ENCODE measurements at regions not wholly inside any gene's neighbourhood (a gene's known extent, or its start where the extent isn't known, plus 50 kb on each side); places are given as distances from the start of the nearest gene placed in this dataset.

DNA sequence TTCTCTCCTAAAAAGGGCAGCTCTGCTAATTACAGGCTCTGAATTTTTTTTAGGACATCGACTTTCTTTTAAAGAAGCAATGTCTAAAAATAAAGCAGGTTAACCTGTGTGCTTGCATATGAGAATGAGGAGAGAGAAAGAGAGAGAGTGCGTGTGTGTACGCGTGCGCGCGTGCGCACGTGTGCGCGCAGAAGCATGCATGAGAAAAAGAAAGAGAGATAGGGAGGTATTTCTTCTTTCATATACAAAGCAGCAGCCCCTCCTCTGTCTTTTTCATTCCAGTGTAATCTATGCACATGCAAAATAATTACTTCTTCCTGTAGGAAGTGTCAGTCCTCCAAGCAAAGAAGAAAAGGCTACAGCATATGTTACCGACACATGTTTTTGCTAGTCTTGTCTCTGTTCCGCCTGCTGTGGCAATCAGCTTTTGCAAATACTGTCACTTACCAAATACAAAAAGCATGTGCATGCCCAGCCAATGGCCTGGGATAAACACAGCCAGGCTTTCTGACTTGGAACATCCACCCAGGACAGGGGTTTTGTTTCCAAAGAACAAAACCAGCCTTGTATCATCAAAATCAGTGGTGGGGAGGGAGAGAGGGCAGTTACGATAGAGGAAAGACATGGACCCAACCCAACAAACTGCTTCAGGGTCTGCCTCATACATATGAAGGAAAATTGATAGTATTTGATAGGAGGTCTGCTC, 252.3 kb upstream of the SLC24A2 start:
- DNase-seq (ENCODE audit: extremely low read depth in 1 of 4, low spot score in 3 of 4): no peak
- Histone ChIP-seq H3K4me3 (no peak overlapping the region), H2AFZ (ENCODE audit: low read depth, low read length) (no peak overlapping the region), H3K79me2 (ENCODE audit: control insufficient read depth, insufficient read depth, low read length) (no peaks in the 10 kb centered on the region), H4K20me1 (replicated peaks; ENCODE audit: control insufficient read depth, insufficient read depth, low read length) (no peaks in the 10 kb centered on the region), H3K9me3 (replicated peaks; ENCODE audit: control insufficient read depth, insufficient read depth, low read depth, low read length) (no peaks in the 10 kb centered on the region), H3K27me3 (ENCODE audit: control insufficient read depth in 2 of 2, insufficient read depth in 2 of 2, low read length in 2 of 2) (no peaks in the 10 kb centered on the region), H3K36me3 (ENCODE audit: control insufficient read depth, insufficient read depth, low read length) (no peaks in the 10 kb centered on the region), H3K27ac (ENCODE audit: extremely low read depth, low read depth, low read length) (no peak overlapping the region), H3K4me2 (ENCODE audit: insufficient read depth, low read length) (no peak overlapping the region), H3K9ac (ENCODE audit: insufficient read depth in 1 of 2, low read depth in 2 of 2, low read length in 2 of 2) (no peak overlapping the region), H3K4me1 (replicated peaks in 1 of 2; ENCODE audit: control insufficient read depth in 2 of 2, insufficient read depth in 2 of 2, low read length in 2 of 2) (no peaks in the 10 kb centered on the region), H3K9me1 (ENCODE audit: control insufficient read depth, insufficient read depth, low read length) (no peaks in the 10 kb centered on the region)
- CTCF ChIA-PET (ENCODE audit: low intra/inter-chr PET ratio): no interaction called here
- 0% methylated on average over 4 of the region's 14 CpGs for WGBS (ENCODE audit: insufficient coverage, low coverage, missing lambda C conversion rate)
- BruUV-seq (replicated peaks): no TSS peak
- ATAC-seq: no peak
- in situ Hi-C loops (cut with MboI): no loop called here
- FAIRE-seq: no peak
- no peak for TF ChIP-seq KLF1 (tag; IDR thresholded peaks at IDR 0.05)
- POLR2A ChIA-PET: no interaction called here
- intact Hi-C loops (cut with micrococcal nuclease): no loop called here

DNA sequence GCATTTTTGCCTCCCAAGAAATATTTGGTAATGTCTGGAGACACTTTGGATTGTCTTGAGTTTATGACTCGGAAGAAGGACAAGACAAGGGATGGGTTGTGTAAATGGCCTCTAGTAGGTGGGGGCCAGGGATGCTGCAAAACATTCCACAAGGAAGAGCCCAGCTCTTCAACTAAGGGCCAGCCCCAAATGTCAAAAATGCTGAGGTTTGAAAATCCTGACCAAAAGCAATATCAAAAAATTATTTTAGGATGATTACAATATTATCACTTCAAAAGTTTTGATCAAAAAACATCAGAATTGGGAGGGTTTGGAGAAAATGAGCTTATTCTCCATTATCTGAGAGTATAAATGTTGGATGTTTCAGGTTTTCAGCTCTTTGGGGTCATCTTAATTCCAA, 248.9 kb upstream of the SLC24A2 start:
- Histone ChIP-seq H3K4me1 (replicated peaks in 1 of 2; ENCODE audit: control insufficient read depth in 2 of 2, insufficient read depth in 2 of 2, low read length in 2 of 2) (no peaks in the 10 kb centered on the region), H3K9me1 (ENCODE audit: control insufficient read depth, insufficient read depth, low read length) (no peaks in the 10 kb centered on the region), H3K4me3 (no peak overlapping the region), H3K9me3 (replicated peaks; ENCODE audit: control insufficient read depth, insufficient read depth, low read depth, low read length) (no peaks in the 10 kb centered on the region), H2AFZ (ENCODE audit: low read depth, low read length) (no peak overlapping the region), H3K4me2 (ENCODE audit: insufficient read depth, low read length) (no peak overlapping the region), H3K79me2 (ENCODE audit: control insufficient read depth, insufficient read depth, low read length) (no peaks in the 10 kb centered on the region), H3K9ac (ENCODE audit: insufficient read depth in 1 of 2, low read depth in 2 of 2, low read length in 2 of 2) (no peak overlapping the region), H4K20me1 (replicated peaks; ENCODE audit: control insufficient read depth, insufficient read depth, low read length) (no peaks in the 10 kb centered on the region), H3K27me3 (ENCODE audit: control insufficient read depth in 2 of 2, insufficient read depth in 2 of 2, low read length in 2 of 2) (no peaks in the 10 kb centered on the region), H3K36me3 (ENCODE audit: control insufficient read depth, insufficient read depth, low read length) (no peaks in the 10 kb centered on the region), H3K27ac (ENCODE audit: extremely low read depth, low read depth, low read length) (no peak overlapping the region)
- ChIA-PET CTCF (ENCODE audit: low intra/inter-chr PET ratio) (no interaction called here), POLR2A (no interaction called here)
- ATAC-seq (no peak), FAIRE-seq (no peak), DNase-seq (ENCODE audit: extremely low read depth in 1 of 4, low spot score in 3 of 4) (no peak)
- no TSS peak for BruUV-seq (replicated peaks)
- WGBS (ENCODE audit: insufficient coverage, low coverage, missing lambda C conversion rate): 0% methylated on average over 1 of the region's 1 CpG
- intact Hi-C loops (cut with micrococcal nuclease): no loop called here
- in situ Hi-C loops (cut with MboI): no loop called here
- TF ChIP-seq EZH2 (IDR thresholded peaks at IDR 0.05; ENCODE audit: borderline replicate concordance, low read depth, low read length): no peak
- TF ChIP-seq MED1 (CRISPR knock-in tag; IDR thresholded peaks at IDR 0.05; ENCODE audit: borderline replicate concordance): no peak
- TF ChIP-seq ARNT (IDR thresholded peaks at IDR 0.05): no peak
- no peak for TF ChIP-seq ZNF354B (CRISPR knock-in tag; IDR thresholded peaks at IDR 0.05)
